NCI-H2081 (cell line): ENCODE measurements at regions not wholly inside any gene's neighbourhood (a gene's known extent, or its start where the extent isn't known, plus 50 kb on each side); places are given as distances from the start of the nearest gene placed in this dataset.

Source experiments
- DNase-seq, 2 experiments: peaks; one replicate each; lab custom pipeline; 2025; lab: John Stamatoyannopoulos, UW

GRCh38 chr22:27662359-27663301, 138.9 kb downstream of the MN1 start:
- DNase-seq: no peak

DNA sequence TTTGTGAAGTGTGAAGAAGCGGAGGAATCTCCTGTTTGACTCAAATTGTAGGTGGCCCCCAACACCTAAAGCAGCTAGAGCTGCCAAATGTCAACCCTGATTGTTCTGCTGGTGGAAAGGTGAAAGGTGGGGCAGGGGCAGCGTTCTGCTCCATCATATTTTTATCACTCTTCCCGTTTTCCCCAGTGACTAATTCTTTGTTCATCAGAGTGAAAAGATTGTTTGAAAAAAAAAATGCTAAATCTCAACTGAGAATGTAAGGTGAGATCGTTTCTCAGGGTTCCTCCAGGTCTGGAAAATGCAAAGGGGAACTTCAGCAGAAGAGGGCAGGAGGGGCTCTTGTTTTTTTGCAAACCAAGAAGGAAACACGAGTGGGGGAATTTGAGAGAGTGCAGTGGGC, 137.7 kb downstream of the MN1 start:
- DNase-seq: no peak

- DNase-seq: no peak
These were observed 135.1 kb downstream of the MN1 start for GRCh38 chr22:27666272-27666997.

DNA sequence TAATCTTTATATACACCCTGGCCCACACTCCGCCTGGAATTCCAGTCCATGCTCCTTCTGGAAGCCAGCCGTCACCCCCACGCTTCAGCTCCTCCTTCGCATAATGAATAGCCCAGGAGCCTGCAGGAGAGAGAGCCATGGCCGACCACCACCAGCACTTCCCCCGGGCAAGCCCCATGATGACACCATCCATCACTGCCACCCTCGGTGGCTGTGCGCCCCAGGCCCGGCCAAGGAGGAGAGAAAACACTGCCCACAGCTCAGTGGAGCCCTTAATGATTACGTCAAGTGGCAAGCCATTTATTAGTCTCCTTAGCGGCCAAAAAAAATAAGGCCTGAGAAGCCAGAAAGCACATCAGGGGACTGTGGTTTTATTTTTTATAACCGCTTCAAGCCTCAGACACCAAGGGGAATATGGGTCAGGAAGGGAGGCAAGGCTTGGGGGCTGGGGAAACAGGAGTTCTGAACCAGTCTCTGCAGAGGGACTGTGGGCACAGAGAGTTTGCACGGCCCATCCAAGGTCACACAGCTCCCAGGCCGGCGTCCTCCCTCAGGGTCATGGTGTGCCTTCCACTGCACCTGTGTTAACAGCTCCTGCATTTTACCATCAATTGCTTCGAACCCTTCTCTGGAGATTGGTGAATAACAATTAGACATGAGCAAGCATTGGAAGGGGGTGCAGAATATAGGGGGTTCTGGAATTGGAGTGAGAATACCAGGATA, 134.3 kb downstream of the MN1 start:
- no peak for DNase-seq

DNA sequence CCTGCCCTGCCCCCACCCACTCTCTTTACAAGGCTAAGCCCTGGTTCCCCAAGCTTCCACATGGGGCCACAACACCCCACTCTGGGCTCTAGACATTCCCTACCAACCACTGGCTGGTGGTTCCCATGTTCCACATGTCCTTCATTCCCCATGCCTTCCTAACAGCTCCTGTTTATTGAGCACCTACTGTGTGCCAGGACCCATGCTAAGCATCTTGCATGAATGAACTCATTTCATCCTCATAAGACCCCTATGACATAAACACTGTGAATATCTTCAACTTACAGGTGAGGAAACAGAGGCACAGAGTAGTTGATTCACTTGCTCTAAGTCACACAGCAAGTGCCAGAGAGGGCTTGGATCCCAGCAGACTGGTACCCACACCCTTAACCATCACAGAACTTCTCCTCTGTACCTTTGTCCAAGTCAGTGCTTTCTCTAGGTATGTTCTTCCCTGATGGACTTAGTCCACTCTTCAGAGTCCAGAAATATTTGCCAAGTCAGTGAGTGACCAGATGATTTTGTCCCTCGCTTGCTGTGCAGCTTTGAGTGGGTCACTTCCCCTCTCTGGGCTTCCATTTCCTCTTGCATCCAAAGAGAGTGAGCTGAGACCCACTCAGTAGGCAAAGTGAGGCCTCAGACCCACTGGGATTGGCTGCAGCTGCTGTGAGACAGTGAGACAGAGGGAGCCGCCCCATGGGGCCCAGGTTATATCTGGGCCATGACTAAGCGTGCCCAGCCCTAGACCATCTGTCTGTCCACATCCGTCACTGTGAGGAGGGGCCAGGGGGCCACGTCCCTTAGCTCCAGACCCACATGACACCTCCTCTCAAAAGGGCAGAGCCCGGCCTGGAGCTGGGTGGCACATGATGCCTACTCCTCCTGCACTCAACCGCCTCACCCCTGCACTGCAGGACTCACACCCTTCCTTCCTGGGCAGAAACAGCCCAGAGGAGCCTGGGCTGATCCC, 132.4 kb downstream of the MN1 start:
- no peak for DNase-seq

DNA sequence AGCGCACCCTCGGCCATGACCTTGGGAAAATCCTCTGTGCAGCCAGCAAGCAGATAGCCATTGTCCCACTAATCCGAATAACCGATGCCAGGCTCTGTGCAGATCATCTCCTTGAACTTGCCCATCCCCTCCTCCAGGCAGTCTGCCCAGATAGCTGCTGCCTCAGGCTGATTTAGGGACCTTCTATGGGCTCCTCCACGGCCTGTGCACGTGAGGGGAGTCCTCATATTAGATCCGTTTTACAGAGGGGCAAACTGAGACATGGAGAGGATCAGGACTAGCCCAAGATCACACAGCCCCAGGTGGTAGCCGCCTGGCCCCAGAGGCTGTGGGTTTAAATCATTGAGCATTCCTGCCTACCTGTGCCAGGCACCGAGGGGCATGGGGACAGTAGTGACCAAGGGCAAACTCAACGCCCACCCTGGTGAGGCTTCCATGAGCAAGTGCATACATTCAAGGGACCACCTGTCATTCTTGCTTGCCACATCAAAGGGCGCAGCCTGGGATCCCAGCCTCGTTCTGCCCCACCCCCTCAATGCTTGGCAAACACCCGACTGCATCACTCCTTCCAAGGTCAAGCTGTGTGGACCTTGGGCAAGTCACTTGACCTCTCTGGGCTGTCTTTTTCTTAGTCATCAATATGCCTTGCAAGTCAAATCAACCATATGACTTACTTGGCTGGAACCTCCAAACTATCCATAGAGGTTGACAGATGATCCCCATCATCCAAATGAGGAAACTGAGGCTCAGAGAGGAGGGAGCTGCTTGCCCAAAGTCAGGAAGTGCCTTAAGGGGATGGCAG, 131.6 kb downstream of the MN1 start:
- no peak for DNase-seq

DNA sequence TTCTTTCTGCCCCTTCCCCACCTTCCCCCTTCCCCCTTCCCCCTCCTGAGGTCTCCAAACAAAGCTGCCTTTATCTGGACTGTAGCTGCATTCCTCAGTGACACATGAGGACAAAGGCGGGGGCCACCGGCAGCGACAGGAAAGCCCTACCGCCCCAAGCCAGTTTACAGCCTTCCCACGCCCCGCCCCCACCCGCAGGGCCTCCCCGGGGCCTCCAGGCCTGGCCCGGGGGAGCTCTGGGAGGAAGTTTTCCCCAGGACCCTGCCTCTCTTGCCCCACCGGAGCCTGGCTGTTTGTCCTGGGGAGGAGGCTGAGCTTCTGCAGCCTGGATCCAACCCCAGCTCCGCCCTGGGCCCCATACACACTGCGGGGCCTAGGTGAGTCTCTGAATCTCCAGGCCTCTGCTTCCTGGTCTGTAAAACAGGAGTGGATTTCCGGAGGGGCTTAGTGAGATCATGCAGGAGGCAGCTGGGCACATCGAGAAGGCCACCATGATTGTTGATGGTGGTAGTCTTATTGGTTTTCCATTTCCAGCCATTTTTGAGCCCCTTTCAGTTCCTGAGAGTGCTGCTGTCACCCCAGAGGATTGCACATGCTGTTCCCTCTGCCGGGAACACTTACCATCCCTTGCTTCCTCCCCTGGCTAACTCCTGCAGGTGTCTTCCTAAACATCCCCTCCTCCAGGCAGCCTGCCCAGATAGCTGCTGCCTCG, 130.7 kb downstream of the MN1 start:
- no peak for DNase-seq

DNA sequence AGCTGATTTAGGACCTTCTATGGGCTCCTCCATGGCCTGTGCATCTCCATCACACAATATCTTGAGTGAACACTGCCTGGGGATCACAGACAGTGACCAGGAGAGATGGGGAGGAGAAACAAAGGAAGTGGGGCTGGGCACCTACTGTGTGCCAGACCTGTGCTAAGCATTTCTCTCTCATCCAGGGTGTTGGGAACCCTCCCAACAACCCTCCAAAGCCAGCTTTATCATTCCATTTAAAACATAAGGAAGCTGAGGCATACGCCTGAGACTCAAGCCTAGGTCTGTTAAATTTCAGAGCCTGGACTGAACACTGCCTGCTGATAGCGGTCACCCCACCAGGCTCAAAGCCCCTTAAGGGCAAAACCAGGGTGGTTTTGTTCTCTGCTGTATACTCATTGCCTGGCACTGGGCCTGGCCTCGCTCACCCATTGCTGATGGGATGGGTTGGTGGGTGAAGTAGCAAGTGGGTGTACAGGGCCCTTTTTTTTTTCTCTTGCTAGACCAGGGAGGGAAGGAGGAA, 130.1 kb downstream of the MN1 start:
- no peak for DNase-seq

DNA sequence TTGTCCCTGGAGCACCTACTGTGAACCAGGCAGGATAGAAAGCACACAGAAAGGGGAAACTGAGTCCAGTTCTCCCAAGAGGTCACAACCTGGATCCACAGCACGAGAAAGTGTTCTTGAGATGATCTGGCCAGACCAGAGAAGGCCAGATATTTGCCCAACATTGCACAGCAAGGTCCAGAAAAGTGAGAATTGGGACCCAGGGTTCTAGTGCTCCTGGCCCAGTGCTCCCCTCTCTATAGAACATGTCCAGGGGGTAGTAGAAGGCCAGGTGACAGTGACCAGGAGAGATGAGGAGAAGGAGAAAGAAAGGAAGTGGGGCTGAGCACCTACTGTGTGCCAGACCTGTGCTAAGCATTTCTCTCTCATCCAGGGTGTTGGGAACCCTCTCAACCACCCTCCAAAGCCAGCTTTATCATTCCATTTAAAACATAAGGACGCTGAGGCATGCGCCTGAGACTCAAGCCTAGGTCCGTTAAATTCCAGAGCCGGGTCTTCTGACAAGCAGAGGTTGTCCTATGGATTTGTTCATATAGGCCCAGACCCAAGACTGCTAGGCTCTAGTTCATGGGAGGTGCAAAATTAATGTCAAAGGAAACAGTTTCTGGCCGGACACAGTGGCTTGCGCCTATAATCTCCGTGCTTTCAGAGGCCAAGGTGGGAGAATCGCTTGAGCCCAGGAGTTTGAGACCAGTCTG, 128.7 kb downstream of the MN1 start:
- no peak for DNase-seq

- no peak for DNase-seq
These were observed 127.7 kb downstream of the MN1 start for GRCh38 chr22:27673839-27674238.

DNA sequence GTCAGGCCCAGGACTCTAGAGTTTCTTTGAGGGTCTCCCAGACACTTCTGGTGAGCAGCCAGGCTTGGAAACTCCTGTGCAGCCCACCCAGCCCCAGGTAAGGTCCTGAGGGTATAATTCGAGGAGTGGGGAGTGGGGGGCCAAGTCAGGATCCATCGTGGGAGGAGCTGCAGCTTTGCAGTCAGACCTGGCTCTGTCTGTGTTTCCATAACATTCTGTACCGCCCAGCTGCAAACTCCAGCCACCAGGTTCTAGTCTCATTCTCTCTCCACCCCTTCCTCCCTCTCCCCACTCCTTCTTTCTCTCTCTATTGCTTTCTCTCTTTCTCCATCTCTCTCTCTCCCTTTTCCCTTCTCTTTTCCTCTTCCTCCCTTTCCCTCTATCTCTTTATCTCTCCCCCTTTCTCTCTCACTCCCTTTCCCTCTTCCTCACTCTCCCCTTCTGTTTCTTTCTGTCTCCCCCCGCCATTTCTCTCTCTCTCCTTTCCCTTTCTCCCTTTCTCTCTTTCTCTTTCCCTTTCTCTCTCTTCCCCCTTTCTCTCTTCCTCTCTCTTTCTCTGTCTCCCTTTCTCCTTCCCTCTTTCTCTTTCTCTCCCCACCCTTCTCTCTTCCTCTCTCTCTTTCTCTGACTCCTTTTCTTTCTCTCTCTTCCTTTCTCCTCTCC, 127.2 kb downstream of the MN1 start:
- no peak for DNase-seq

- DNase-seq: no peak
These were observed 124.9 kb downstream of the MN1 start for GRCh38 chr22:27676545-27677213.

DNA sequence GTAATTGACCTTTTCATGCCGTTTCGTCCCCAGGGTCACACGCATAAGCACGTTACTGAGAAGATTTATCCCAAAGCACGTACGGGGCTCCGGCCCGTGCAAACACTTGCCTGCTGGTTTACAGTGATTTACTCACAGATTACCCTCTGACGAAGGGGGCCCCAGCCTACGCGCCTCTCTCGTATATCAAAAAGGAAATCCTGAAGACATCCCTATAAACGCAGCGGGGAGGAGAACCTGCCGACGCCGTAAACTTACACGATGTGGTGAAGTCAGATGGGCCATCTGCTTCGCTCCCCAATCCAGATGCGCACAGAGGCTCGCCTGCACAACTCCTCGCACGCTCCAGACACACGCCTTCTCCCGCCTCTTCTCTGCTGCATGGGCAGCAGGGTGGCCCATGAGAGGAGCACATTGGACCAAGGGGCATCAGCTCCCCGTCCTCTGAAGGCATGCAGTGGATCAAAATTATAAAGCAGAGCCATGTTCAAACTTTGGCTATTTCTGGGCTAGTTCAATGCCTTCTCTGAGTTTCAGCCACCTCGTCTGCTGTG, 123.6 kb downstream of the MN1 start:
- no peak for DNase-seq

GRCh38 chr22:27679176-27679575, 122.4 kb downstream of the MN1 start:
- DNase-seq: no peak

DNA sequence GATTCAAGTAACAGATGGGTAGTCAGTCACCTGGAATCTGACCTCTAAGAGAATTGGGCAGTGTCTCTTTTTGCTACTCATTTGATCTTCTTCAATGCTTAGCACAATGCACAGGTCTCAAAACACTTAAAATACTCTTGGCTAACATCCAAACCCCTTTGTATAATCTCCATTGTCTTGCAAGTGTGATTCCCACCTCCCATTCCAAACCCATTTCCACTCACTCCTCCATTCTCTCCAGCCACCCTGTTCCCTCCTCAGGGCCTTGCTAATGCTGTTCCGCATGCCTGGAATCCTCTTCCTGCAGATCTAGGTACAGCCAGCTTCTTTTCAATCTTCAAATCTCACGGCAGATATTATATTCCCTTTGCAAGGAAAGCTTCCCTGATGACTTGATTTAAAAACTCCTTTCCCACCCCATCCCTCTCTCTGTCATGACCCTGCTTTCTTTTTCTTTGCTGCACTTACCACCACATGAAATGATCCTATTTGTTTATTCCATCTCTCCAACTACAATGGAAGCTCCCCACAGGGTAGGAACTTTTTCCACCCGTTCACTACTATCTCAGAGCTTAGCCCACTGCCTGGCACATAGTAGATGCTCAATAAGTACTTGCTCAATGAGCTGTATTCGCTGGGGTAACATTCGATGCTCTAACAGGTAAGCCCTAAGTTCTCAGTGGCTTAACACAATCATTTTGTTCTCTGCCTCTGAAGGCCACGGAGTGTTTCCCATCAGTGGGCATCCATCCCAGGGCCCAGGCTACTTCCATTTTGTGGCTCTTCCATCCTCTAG, 121.7 kb downstream of the MN1 start:
- no peak for DNase-seq

- DNase-seq: no peak
These were observed 120.9 kb downstream of the MN1 start for GRCh38 chr22:27680636-27681035.

- no peak for DNase-seq
These were observed 120.5 kb downstream of the MN1 start for GRCh38 chr22:27681037-27681436.
